GM12878 (cell line): ENCODE measurements at regions not wholly inside any gene's neighbourhood (a gene's known extent, or its start where the extent isn't known, plus 50 kb on each side); places are given as distances from the start of the nearest gene placed in this dataset.

Experiments used
- ATAC-seq: fragments of 200-7000 bp; cut with Tn5 transposase; 3 replicates; pipeline ENCODE4 v1.9.1; 2020; ENCODE audit warnings: mild to moderate bottlenecking, moderate library complexity
- BruUV-seq: library from RNA; stranded (reverse); fragments of 400-500 nt; replicated peaks from 2 replicates; lab custom pipeline; 2021; lab: Mats Ljungman, UMichigan
- CTCF ChIA-PET: fragments of 300-600 bp; sonication (Branson Sonifier 250); formaldehyde crosslinking; extraction: SDS; loops from one replicate; lab custom pipeline; 2021; ENCODE audit warnings: inconsistent platforms; lab: Yijun Ruan, JAX
- POLR2A ChIA-PET: fragments of 350-600 bp; formaldehyde crosslinking; extraction: SDS; loops from one replicate; lab custom pipeline; 2021; ENCODE audit warnings: inconsistent platforms; lab: Charles Lee
- RAD21 ChIA-PET: fragments of 300-600 bp; sonication (Branson Sonifier 250); formaldehyde crosslinking; loops from one replicate; lab custom pipeline; 2023; ENCODE audit warnings: antibody characterized with exemption; ENCODE audit not compliant: unreplicated experiment; lab: Charles Lee
- SMC1A ChIA-PET: fragments of 300-600 bp; sonication (Branson Sonifier 250); formaldehyde crosslinking; loops from one replicate; lab custom pipeline; 2023; ENCODE audit not compliant: unreplicated experiment, uncharacterized antibody; lab: Charles Lee
- DNase-seq: peaks from one replicate; pipeline ENCODE4 v3.0.0-alpha.2; 2011; ENCODE audit warnings: low read depth, low spot score
- FAIRE-seq: peaks from 3 replicates; lab custom pipeline; 2011; peaks lifted over from hg19 to GRCh38; lab: Jason Lieb, UNC
- H2AFZ ChIP-seq: 2 replicates; pipeline ENCODE4 v1.6.0; 2011; ENCODE audit warnings: low read depth, low read length, control low read depth; ENCODE audit not compliant: control insufficient read depth
- H3K27ac ChIP-seq: 2 replicates; pipeline ENCODE4 v1.5.1; 2011; ENCODE audit warnings: control low read depth; ENCODE audit not compliant: control insufficient read depth, insufficient read depth
- H3K27me3 ChIP-seq, 2 experiments: replicated peaks in 1 of 2; 2 replicates each; pipeline versions ENCODE4 v1.6.0 to v1.6.1; 2011; ENCODE audit warnings: low read length in 1 of 2; ENCODE audit not compliant: control insufficient read depth in 2 of 2, insufficient read depth in 2 of 2
- H3K36me3 ChIP-seq, 2 experiments: 2 replicates each; pipeline ENCODE4 v1.5.1; 2011; ENCODE audit warnings: low read length in 1 of 2; ENCODE audit not compliant: control insufficient read depth in 2 of 2, insufficient read depth in 2 of 2
- H3K4me1 ChIP-seq: 2 replicates; pipeline ENCODE4 v1.6.1; 2011; ENCODE audit warnings: mild to moderate bottlenecking, low read length, moderate library complexity, mixed read lengths; ENCODE audit not compliant: control insufficient read depth, insufficient read depth
- H3K4me2 ChIP-seq: 2 replicates; pipeline ENCODE4 v1.6.0; 2011; ENCODE audit warnings: control low read depth; ENCODE audit not compliant: control insufficient read depth, insufficient read depth
- H3K4me3 ChIP-seq: fragments of 200-600 bp; sonication (generic); 2 replicates; pipeline ENCODE4 v1.5.1; 2016
- H3K79me2 ChIP-seq: 2 replicates; pipeline ENCODE4 v1.6.0; 2011; ENCODE audit warnings: low read length; ENCODE audit not compliant: control insufficient read depth, insufficient read depth
- H3K9ac ChIP-seq: 2 replicates; pipeline ENCODE4 v1.8.0; 2011; ENCODE audit warnings: low read length, control low read depth, mixed read lengths; ENCODE audit not compliant: control insufficient read depth, insufficient read depth
- H3K9me3 ChIP-seq: replicated peaks from 3 replicates; pipeline ENCODE4 v1.5.1; 2011; ENCODE audit warnings: mild to moderate bottlenecking, low read length; ENCODE audit not compliant: control insufficient read depth, insufficient read depth
- H4K20me1 ChIP-seq: 2 replicates; pipeline ENCODE4 v1.6.0; 2011; ENCODE audit not compliant: control insufficient read depth, insufficient read depth
- CBFB ChIP-seq: IDR thresholded peaks from 2 replicates; pipeline ENCODE4 v1.6.1; 2016; ENCODE audit warnings: antibody characterized with exemption, low read depth
- CBX3 ChIP-seq: fragments of 200-600 bp; sonication (generic); IDR thresholded peaks from 2 replicates; pipeline ENCODE4 v1.6.1; 2016; ENCODE audit warnings: low read depth, borderline replicate concordance
- CREB1 ChIP-seq: IDR thresholded peaks from 2 replicates; pipeline ENCODE4 v1.6.1; 2012; ENCODE audit warnings: low read depth, mild to moderate bottlenecking, inconsistent platforms
- EED ChIP-seq: sonication (generic); IDR thresholded peaks from 2 replicates; pipeline ENCODE4 v1.6.1; 2016; ENCODE audit warnings: antibody characterized with exemption, low read depth
- EZH2 ChIP-seq: IDR thresholded peaks from 2 replicates; pipeline ENCODE4 v1.6.1; 2012; ENCODE audit warnings: low read depth, mild to moderate bottlenecking, control low read depth, inconsistent platforms, low read length, borderline replicate concordance; ENCODE audit not compliant: control insufficient read depth
- NBN ChIP-seq: fragments of 450-650 bp; IDR thresholded peaks from 2 replicates; pipeline ENCODE4 v1.6.1; 2016
- SMARCA5 ChIP-seq: fragments of 450-650 bp; IDR thresholded peaks from 2 replicates; pipeline ENCODE4 v1.6.1; 2017; ENCODE audit warnings: mild to moderate bottlenecking
- SUZ12 ChIP-seq: fragments of 200-600 bp; sonication (generic); IDR thresholded peaks from one replicate; pipeline ENCODE4 v1.6.1; 2018; ENCODE audit warnings: antibody characterized with exemption, mild to moderate bottlenecking; ENCODE audit not compliant: unreplicated experiment
- TARDBP ChIP-seq: IDR thresholded peaks from 2 replicates; pipeline ENCODE4 v1.6.1; 2016; ENCODE audit warnings: borderline replicate concordance
- TCF12 ChIP-seq: IDR thresholded peaks from 2 replicates; pipeline ENCODE4 v1.6.1; 2011; ENCODE audit warnings: low read depth, mild to moderate bottlenecking, low read length
- ZNF384 ChIP-seq: IDR thresholded peaks from 2 replicates; pipeline ENCODE4 v1.6.1; 2012; ENCODE audit warnings: low read depth, mild to moderate bottlenecking, low read length, improper control_type of control experiment, borderline replicate concordance
- WGBS: methylation state at CpG from one replicate; pipeline ENCODE4 v1.1.6; 2016; ENCODE audit warnings: low lambda C conversion rate; ENCODE audit not compliant: insufficient replicate concordance, insufficient coverage; ENCODE audit errors: missing lambda C conversion rate; 5-methylcytosine and 5-hydroxymethylcytosine counted together
- in situ Hi-C: fragments of 300-500 bp; cut with MboI; formaldehyde crosslinking; loops from 9 replicates; pipeline ENCODE4 v1.14.3; 2018; ENCODE audit warnings: mixed read lengths
- intact Hi-C: fragments of 100-400 bp; cut with micrococcal nuclease; formaldehyde crosslinking; loops from one replicate; pipeline ENCODE4 v1.14.2; 2022; ENCODE audit not compliant: unreplicated experiment

DNA sequence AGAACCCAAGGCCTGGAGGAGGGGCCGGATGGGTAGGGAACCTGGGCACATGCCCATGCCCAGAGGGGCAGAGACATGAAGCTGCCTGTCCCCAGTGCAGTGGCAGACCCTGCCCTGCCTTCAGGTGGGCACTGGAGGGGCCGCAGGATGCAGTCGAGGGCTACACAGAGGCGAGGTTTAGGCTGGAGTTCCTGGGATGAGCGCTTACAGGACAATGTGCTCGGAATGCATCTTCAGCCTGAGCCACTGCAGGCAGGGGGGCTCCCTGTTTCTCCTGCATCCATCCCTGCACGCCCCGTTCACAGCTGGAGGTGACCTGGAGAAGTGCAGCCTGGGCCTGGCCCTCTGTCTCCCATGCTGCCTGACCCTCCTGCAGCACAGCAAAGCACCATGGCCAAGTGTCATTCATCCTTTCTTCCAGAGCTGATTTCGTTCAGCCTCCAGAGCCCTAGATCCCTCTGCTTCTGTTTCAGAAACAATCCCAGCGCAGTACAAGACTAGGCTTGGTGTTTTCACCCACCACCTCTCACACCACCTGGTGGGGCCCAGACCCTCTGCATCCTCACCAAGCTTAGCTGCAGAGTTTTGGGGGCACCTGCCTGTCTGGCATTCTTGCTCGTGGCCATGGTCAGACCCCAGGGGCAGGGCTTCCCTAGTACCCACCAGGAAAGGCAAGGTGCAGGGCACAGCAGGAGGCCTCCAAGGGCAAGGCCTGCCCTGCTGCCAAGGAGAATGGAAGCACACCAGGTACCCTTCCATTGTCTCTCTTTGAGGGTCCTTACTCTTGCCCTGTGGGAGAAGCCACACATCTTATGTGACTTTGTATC lies 311.9 kb downstream of the TCERG1L start:
- no peak overlapping the region for H3K9ac ChIP-seq
- CTCF ChIA-PET: no interaction called here
- POLR2A ChIA-PET: no interaction called here
- H3K36me3 ChIP-seq: no peaks in the 10 kb centered on the region
- DNase-seq: no peak
- WGBS: 15% methylated on average over 11 of the region's 11 CpGs
- H3K27me3 ChIP-seq: no peaks in the 10 kb centered on the region
- intact Hi-C loops (no loop called here), in situ Hi-C loops (no loop called here)
- no peaks in the 10 kb centered on the region for H3K79me2 ChIP-seq
- SMC1A ChIA-PET: no interaction called here
- no peaks in the 10 kb centered on the region; the same call in 2 of the 3 replicates for H3K9me3 ChIP-seq
- ATAC-seq: no peak
- no peak overlapping the region for H3K27ac ChIP-seq
- H3K4me1 ChIP-seq: no peaks in the 10 kb centered on the region
- TF ChIP-seq CBFB (no peak), CREB1 (no peak), SUZ12 (no peak), SMARCA5 (no peak), NBN (no peak), EZH2 (no peak), CBX3 (no peak), ZNF384 (no peak), TARDBP (no peak), TCF12 (no peak), EED (no peak)
- H4K20me1 ChIP-seq: no peaks in the 10 kb centered on the region
- H3K4me2 ChIP-seq: no peak overlapping the region
- no peak overlapping the region for H2AFZ ChIP-seq
- RAD21 ChIA-PET: no interaction called here
- H3K4me3 ChIP-seq: no peak overlapping the region
- FAIRE-seq: no peak
- no TSS peak for BruUV-seq
